Right cardiac atrium (tissue), 5 donors: ENCODE measurements at regions not wholly inside any gene's neighbourhood (a gene's known extent, or its start where the extent isn't known, plus 50 kb on each side); places are given as distances from the start of the nearest gene placed in this dataset.

Experiments
- ATAC-seq, 2 donors: fragments of 200-7000 bp; cut with Tn5 transposase; one replicate each; pipeline versions ENCODE4 v1.8.0 to v1.9.1; 2020; ENCODE audit warnings: moderate library complexity in 2 of 2, mild to moderate bottlenecking in 1 of 2
- DNase-seq, 3 donors: peaks; one replicate each; pipeline ENCODE4 v3.0.0-alpha.2; 2020
- H3K27ac ChIP-seq: one replicate; pipeline ENCODE4 v1.5.1; 2013; ENCODE audit warnings: mild to moderate bottlenecking, low read length, control low read depth, moderate library complexity
- H3K27me3 ChIP-seq: one replicate; pipeline ENCODE4 v1.6.1; 2013; ENCODE audit not compliant: control insufficient read depth, insufficient read depth
- H3K4me1 ChIP-seq: one replicate; pipeline ENCODE4 v1.6.1; 2013; ENCODE audit warnings: low read length; ENCODE audit not compliant: control insufficient read depth, insufficient read depth
- H3K4me3 ChIP-seq: one replicate; pipeline ENCODE4 v1.5.1; 2013; ENCODE audit warnings: low read length, control low read depth
- H3K9me3 ChIP-seq: one replicate; pipeline ENCODE4 v1.6.1; 2013; ENCODE audit warnings: low read length; ENCODE audit not compliant: control insufficient read depth
- WGBS: extraction: QIAGEN DNeasy Blood & Tissue Kit; methylation state at CpG from one replicate; pipeline ENCODE4 v1.1.7; 2013; 5-methylcytosine and 5-hydroxymethylcytosine counted together
- intact Hi-C, 4 donors: fragments of 100-400 bp; cut with DNase I; formaldehyde crosslinking; loops; one replicate each; pipeline versions ENCODE4 v1.11.0 to v1.14.0; 2022 to 2023
- donor health status: healthy with polysubstance abuse.
- donor health status: DM: no; HTN: yes; CAD: no.
- donor health status: DM: no; HTN: no; CAD: no.
- donor health status: DM: no; HTN: yes; CAD: no; lungs with severe emphysema.
- donor health status: DM: yes; HTN: yes; CAD: no.

DNA sequence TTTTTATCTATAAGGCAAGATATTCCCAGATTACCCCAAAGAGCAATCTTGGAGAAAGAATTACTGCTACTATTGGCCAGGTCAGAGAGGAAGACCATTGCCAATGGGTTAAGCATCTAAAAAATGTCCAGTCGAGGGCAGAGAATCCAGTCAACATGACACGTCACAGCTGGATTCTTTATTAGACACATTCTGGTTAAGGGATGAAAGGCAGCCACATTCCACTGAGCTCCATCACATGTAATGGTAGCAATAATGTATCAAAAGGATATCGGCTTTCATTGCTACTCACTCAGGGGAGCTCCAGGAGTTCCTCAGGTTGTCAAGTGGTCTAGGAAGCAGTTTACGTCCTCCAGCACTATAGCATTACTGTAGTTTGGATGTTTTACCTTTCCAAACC lies 421.1 kb downstream of the PLOD2 start:
- Histone ChIP-seq H3K27ac (no peak overlapping the region), H3K27me3 (no peaks in the 10 kb centered on the region), H3K9me3 (no peaks in the 10 kb centered on the region), H3K4me1 (no peaks in the 10 kb centered on the region), H3K4me3 (no peak overlapping the region)
- intact Hi-C loops = no loop called here
- DNase-seq (no peak), ATAC-seq (no peak)
- 65% methylated on average over 4 of the region's 4 CpGs for WGBS

DNA sequence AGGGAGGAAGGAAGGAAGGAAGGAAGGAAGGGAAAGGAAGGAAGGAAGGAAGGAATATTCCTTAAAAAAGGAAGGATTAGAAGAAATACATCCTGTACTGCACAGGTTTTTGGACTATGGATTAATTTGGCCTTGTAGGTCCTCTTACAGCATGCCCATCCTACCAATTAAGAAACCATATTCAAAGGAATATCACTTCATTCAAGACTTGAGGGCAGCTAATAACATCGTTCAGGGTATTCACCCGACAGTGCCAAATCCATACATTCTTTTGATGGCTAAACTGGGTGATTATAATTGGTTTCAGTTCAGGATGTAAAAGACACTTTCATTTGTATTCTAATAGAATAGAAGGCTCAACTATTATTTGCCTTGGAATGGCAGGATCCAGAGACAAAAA lies 410.3 kb downstream of the PLOD2 start:
- 96% methylated on average over 2 of the region's 2 CpGs for WGBS
- Histone ChIP-seq H3K4me3 (no peak overlapping the region), H3K27me3 (no peaks in the 10 kb centered on the region), H3K27ac (no peak overlapping the region), H3K9me3 (no peaks in the 10 kb centered on the region), H3K4me1 (no peaks in the 10 kb centered on the region)
- intact Hi-C loops = no loop called here
- DNase-seq (no peak), ATAC-seq (no peak)

DNA sequence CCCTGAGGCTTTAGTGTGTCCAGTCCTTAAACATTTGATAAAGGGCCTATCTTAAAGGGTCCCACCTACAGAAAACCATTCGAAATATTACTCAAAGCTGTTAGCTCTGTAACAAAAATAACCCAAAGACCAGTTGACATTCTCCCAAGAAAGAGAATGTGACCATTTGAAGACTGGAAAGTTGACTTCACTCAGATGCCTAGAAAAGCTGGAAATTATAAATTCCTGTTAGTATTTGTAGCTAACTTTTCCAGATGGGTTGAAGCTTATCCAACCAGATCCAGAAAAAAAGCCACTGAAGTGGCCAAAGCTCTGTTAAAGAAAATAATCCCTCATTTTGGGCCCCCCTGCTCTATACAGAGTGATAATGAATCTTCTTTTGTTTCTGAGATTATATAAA lies 408.4 kb downstream of the PLOD2 start:
- Histone ChIP-seq H3K9me3 (no peaks in the 10 kb centered on the region), H3K27ac (no peak overlapping the region), H3K27me3 (no peaks in the 10 kb centered on the region), H3K4me1 (no peaks in the 10 kb centered on the region), H3K4me3 (no peak overlapping the region)
- DNase-seq = no peak
- no peak for ATAC-seq
- intact Hi-C loops = no loop called here
- WGBS = 57% methylated on average over 1 of the region's 1 CpG

DNA sequence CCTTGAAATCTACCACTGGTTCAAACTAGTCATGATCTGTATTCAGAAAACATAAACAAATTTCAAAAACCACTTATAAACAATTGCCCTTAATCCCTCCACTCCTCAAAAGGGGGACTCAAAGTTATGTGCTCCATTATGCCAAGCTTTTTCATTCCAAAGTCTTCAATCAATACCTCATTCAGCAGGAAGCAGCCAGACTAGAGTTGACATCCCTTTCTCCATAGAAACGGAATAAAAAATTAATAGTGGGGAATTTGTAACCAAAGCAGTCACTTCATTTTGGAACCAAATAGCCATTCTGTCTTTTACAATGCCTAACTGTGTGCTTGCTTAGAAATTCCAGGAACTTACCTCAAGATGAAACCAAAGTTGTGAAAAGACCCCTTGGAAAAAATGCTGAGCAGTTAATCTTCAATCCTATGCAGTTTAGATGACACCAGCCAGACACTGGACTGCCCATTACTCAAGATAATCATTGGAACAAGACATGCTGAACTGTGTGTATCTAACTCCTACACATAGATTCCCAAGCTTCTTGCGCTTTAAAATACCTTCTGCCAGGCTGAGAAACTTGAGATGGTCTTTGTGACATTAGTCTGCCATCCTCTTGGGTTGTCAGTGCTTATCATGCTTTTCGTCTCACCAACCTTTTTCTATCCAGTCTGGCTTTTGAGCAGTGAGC lies 406.2 kb downstream of the PLOD2 start:
- intact Hi-C loops = no loop called here
- no peak for DNase-seq
- no peak overlapping the region for H3K4me3 ChIP-seq
- WGBS = 84% methylated on average over 3 of the region's 3 CpGs
- H3K27ac ChIP-seq = no peak overlapping the region
- no peaks in the 10 kb centered on the region for H3K27me3 ChIP-seq
- H3K4me1 ChIP-seq = no peaks in the 10 kb centered on the region
- no peak for ATAC-seq
- no peaks in the 10 kb centered on the region for H3K9me3 ChIP-seq

DNA sequence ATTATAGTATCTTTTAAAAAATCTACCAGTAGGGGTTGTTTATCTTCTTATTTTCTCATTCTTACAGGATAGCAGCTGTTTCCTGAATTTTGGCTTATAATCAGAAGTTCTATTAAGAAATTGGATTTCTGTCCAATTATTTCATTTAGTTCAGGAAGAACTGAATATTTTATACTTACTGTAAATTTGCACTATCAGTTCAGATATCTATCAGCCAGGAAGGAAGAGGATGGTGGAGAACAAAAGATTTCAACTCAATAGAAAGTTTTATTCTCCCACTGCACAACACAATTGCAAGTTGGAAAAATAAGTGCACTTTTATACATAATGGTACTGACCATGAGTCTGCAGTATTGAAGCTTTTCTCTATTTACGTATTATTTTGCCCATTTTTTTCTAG lies 400.9 kb downstream of the PLOD2 start:
- WGBS = 71% methylated on average over 1 of the region's 1 CpG
- intact Hi-C loops = no loop called here
- DNase-seq (no peak), ATAC-seq (no peak)
- Histone ChIP-seq H3K4me3 (no peak overlapping the region), H3K27me3 (no peaks in the 10 kb centered on the region), H3K4me1 (no peaks in the 10 kb centered on the region), H3K27ac (no peak overlapping the region), H3K9me3 (no peaks in the 10 kb centered on the region)

DNA sequence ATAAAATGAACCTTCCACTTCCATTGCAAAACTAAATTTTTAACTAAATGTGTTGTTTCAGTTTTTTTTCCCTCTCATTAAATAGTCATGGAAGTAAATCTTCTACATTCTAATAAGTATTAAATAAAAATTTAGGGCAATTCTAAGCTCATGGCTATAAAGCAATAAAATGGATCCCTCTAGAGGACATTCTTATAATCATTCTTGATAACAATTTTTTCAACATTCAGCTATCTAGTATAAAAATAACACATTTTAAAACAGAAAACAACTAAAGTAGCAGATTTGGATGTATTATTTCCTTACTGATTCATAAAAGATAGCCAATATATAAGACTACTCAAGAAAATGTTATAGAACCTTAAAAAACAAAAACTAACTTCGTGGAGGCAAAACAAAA lies 393.1 kb downstream of the PLOD2 start:
- DNase-seq = no peak
- Histone ChIP-seq H3K4me3 (no peak overlapping the region), H3K4me1 (no peaks in the 10 kb centered on the region), H3K9me3 (no peaks in the 10 kb centered on the region), H3K27me3 (no peaks in the 10 kb centered on the region), H3K27ac (no peak overlapping the region)
- no peak for ATAC-seq
- 0% methylated on average over 1 of the region's 1 CpG for WGBS
- intact Hi-C loops = no loop called here

DNA sequence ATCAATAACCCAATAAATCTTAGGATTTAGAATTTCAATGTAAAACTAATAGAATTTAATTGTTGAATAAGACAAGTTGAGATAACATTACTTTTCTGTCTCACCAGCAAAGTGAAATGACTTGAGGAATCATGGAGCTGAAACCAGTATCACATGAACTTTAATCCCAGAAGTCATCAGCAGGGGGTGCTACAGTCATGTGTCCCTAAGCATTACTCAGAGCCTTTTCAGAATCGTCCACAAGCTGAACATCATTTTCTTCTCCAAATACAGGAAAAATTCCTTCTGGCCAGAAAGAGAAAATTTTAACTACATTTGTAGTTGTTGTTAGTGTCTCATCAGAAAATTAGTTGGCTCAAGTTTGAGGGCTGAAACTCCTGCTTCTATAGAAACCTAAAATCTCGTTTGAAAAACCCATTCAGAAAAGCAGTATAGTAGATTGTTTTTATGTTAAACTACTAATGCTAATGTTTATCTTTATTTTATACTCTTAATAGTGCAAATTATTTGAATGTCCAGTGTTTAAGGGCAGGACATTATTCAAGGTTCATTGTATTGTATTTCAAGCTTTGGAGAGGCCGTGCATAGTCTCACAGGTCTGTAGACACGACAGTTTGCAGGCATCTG lies 384.1 kb downstream of the PLOD2 start:
- DNase-seq = peak in 1 of 3 donors; percentile 15
- WGBS = 54% methylated on average over 4 of the region's 4 CpGs
- Histone ChIP-seq H3K27me3 (no peaks in the 10 kb centered on the region), H3K4me3 (no peak overlapping the region), H3K4me1 (no peaks in the 10 kb centered on the region), H3K27ac (no peak overlapping the region), H3K9me3 (no peaks in the 10 kb centered on the region)
- intact Hi-C loops = loop anchor here in 1 of 4 donors (5.0 kb wide), 1 partner anchor 410 kb away; no protein-coding TSS in a partner anchor
- no peak for ATAC-seq

DNA sequence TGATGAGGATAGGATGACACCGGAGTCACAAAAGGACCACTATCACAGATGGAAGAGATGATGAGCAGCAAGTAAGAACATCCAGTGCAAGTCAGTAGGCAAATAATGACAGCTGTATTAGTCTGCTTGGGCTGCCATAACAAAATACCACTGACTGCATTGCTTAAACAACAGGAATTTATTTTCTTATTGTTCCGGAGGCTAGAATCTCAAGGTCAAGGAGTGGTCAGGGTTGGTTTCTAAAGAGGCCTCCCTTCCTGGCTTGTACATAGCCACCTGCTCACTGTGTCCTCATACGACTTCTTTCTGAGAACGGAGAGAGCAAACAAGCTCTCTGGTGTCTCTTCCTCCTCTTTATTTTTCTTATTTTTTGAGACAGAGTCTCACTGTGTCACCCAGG lies 380.7 kb downstream of the PLOD2 start:
- Histone ChIP-seq H3K4me3 (no peak overlapping the region), H3K4me1 (no peaks in the 10 kb centered on the region), H3K27me3 (no peaks in the 10 kb centered on the region), H3K27ac (no peak overlapping the region), H3K9me3 (no peaks in the 10 kb centered on the region)
- no peak for DNase-seq
- WGBS = 84% methylated on average over 4 of the region's 4 CpGs
- ATAC-seq = no peak
- intact Hi-C loops = no loop called here

DNA sequence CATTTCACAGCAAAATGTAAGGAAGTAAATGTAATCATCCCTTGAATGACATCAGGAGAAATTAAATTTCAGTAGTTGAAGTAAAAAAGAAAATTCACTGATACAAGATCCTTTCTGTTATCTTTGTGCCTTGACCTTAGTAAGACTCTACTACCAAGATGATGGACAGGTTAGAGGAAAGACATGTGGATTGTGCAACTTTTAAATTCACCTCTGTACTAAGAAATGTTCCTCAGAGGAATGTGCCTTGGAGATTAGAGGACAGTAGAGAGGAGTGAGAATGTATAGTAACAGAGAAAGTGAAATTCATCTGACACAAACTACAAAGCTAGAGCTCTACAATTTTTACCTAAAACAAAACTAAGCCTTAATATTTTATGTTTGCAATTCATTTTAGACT lies 375.3 kb downstream of the PLOD2 start:
- DNase-seq (no peak), ATAC-seq (no peak)
- Histone ChIP-seq H3K4me3 (no peak overlapping the region), H3K9me3 (no peaks in the 10 kb centered on the region), H3K27ac (no peak overlapping the region), H3K4me1 (no peaks in the 10 kb centered on the region), H3K27me3 (no peaks in the 10 kb centered on the region)
- intact Hi-C loops = no loop called here

DNA sequence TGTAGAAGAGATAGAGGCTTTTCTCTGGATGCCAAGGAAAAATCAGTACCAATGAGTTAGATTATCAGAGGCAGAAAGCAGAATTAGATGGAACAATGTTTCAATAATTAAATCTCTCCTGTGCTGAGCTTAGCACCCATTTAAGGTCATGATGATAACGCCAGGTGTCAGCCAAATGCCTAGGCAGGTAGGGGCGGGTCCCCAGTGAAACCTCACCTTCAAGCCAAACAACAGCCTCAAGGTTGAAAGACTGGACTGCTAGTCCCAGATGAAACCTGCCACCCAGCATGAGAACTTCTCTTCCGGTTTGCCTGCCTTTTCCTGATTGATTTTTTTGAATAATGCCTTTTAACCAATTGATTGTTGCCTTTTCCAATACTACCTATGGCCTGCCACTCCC lies 363.0 kb downstream of the PLOD2 start:
- Histone ChIP-seq H3K9me3 (no peaks in the 10 kb centered on the region), H3K27me3 (no peaks in the 10 kb centered on the region), H3K4me3 (no peak overlapping the region), H3K27ac (no peak overlapping the region), H3K4me1 (no peaks in the 10 kb centered on the region)
- ATAC-seq = no peak
- DNase-seq = no peak
- intact Hi-C loops = no loop called here
- WGBS = 81% methylated on average over 3 of the region's 3 CpGs

DNA sequence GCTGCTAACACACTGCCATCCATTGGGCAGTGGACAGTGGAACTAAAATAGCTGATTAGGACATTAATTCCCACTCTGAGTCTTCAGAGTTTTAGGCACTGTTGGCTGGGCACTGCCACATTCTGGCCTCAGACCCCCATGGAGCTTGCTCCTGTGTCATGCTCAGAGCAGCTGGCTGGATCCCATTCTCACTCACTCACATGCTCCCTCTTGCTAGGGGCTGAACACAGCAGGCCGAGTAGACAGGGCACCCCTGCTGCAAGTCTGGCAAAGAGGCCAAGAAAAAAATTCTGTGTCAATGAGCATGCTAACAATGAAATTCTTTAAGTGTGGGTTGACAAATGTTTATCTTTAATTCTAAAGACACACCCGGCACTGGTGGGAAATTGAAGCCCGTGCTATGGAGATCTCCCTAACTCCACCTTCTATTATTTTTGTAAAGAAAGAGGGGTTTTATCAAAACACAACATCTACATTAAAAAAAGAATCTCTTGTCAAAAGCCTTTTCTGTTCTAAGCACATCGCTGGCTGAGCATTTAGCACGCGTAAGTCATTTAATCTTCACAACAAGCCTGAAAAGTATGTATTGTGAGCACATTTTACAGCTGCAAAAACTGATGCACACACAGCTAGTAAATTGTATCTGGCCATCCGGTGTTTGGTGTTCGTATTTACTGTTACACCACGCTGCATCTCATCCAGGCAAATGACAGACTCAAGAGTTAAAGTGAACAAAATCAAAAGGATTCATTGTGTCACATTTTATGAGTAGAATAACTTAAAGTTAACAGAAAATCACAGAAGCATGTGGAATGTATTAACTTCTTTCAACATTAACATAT lies 362.1 kb downstream of the PLOD2 start:
- no peaks in the 10 kb centered on the region for H3K27me3 ChIP-seq
- H3K27ac ChIP-seq = no peak overlapping the region
- ATAC-seq (peak in 1 of 2 donors; percentile 70), DNase-seq (peak in 2 of 3 donors; percentile 29 to 37)
- intact Hi-C loops = no loop called here
- no peaks in the 10 kb centered on the region for H3K9me3 ChIP-seq
- H3K4me1 ChIP-seq = no peaks in the 10 kb centered on the region
- WGBS = 42% methylated on average over 9 of the region's 9 CpGs
- no peak overlapping the region for H3K4me3 ChIP-seq
